ENCODE measurements at regions not wholly inside any gene's neighbourhood (a gene's known extent, or its start where the extent isn't known, plus 50 kb on each side); places are given as distances from the start of the nearest gene placed in this dataset.
"Not testable (repeated sequence)": the region's sequence is repeated elsewhere in the genome, so short reads cannot be mapped to it uniquely, and the experiment has no call there.

DNA sequence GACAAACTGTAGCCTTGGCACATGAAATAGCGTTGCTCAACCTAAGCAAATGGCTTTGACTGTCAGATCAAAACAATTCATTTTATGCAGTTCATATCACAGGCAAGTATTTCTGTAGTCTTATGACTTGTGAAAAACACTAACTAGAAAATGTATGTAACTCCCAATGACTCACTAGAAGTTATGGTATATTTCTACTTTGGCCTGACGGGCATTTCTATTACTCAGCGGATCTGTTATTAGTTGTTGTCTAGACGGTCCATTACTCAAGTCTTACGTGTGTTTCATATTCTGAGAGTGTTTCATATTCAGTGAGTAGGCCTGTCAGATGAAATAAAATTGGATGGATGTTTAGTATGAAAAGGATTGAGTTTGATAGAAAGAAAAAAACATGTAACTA, 880.9 kb downstream of the PRIM2 start:
- Mint-ChIP-seq H3K9me3 (no peaks in the 10 kb centered on the region), H3K4me3 (no peak overlapping the region), H3K36me3 (ENCODE audit: insufficient read depth) (peaks cover 1% of the 10 kb centered on the region), H3K4me1 (no peaks in the 10 kb centered on the region), H3K27me3 (no peaks in the 10 kb centered on the region), H3K27ac (ENCODE audit: low read depth) (no peak overlapping the region)
- DNase-seq (ENCODE audit: low spot score in 2 of 2) (no peak), ATAC-seq (replicated peaks; ENCODE audit: extremely low read depth, poor library complexity, severe bottlenecking) (no peak)

DNA sequence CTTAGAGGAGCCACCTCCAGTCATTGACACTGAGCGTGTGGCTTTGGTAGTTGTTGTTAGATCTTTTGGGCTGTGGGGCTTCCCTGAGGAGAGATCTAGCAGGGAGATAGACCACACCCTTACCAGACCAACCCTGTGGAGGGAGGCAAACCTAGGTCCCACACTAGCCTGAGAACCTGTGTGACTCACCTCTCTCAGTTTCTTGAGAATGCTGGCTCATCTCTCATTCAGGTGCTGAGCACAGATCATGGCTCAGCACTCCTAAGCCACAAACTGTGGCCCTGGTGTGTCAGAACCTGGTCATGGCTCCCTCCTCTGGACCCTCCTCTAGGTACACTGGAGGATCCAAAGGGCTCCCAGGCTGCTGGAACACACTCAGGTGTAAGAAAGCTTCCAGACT, 919.7 kb downstream of the PRIM2 start:
- peaks cover 13% of the 10 kb centered on the region for H3K9me3 Mint-ChIP-seq
- H3K4me1 Mint-ChIP-seq; H3K27ac Mint-ChIP-seq (ENCODE audit: low read depth); DNase-seq (ENCODE audit: low spot score in 2 of 2); H3K36me3 Mint-ChIP-seq (ENCODE audit: insufficient read depth); H3K27me3 Mint-ChIP-seq; ATAC-seq (replicated peaks; ENCODE audit: extremely low read depth, poor library complexity, severe bottlenecking); H3K4me3 Mint-ChIP-seq: not testable (repeated sequence)

DNA sequence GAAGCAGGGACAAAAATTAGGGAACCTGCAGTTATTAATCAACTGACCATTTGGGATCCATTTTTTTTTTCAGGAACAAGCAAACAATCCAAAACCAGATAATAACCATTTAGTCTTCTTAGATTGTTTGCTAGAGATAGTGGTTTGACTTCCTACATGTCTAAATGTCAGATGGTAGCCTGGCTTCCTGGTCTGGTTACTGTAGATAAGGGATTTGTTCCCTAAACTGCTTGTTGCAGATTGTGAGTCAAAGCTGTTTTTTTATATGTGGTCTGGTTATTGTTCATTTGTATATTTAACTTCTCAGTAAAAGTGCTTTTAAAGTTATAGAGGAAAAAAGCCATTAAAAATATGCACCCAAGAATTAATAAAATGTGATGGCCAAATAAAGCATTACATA, 921.0 kb downstream of the PRIM2 start:
- ATAC-seq (replicated peaks; ENCODE audit: extremely low read depth, poor library complexity, severe bottlenecking) = not testable (repeated sequence)

DNA sequence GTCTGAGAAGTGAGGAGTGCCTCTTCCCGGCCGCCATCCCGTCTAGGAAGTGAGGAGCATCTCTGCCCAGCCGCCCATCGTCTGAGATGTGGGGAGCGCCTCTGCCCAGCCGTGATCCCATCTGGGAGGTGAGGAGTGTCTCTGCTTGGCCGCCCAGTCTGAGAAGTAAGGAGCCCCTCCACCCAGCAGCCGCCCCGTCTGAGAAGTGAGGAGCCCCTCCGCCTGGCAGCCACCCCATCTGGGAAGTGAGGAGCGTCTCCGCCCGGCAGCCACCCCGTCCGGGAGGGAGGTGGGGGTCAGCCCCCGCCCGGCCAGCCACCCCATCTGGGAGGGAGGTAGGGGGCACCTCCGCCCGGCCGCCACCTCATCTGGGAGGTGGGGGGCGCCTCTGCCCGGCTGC, 940.2 kb downstream of the PRIM2 start:
- H3K36me3 Mint-ChIP-seq (ENCODE audit: insufficient read depth); H3K27ac Mint-ChIP-seq (ENCODE audit: low read depth); ATAC-seq (replicated peaks; ENCODE audit: extremely low read depth, poor library complexity, severe bottlenecking); H3K4me1 Mint-ChIP-seq; H3K4me3 Mint-ChIP-seq; DNase-seq (ENCODE audit: low spot score in 2 of 2); H3K27me3 Mint-ChIP-seq: not testable (repeated sequence)
- H3K9me3 Mint-ChIP-seq = peaks cover 21% of the 10 kb centered on the region

More for the DNA sequence above, 921.0 kb downstream of the PRIM2 start:
- H3K36me3 Mint-ChIP-seq (ENCODE audit: insufficient read depth); H3K27ac Mint-ChIP-seq (ENCODE audit: low read depth); DNase-seq (ENCODE audit: low spot score in 2 of 2); H3K9me3 Mint-ChIP-seq; H3K27me3 Mint-ChIP-seq; H3K4me1 Mint-ChIP-seq; H3K4me3 Mint-ChIP-seq: not testable (repeated sequence)

DNA sequence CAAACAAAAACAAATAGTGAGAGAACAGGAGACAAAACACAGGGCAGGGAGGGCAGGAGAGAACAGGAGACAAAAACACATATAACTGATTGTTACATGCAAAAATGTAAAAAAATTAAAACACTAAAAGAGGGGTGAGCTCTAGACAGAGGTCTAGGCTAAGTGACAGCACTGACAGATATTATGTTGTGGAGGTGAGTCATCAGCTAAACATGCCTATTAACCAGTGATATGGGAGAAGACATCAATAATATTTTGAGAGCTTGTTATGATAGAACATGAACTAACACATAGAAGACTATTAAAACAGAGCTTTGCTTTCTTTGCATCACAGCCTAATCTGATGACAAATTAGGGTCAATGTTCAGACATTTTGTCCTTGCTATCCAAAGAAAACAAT, 972.7 kb downstream of the PRIM2 start:
- ATAC-seq (replicated peaks; ENCODE audit: extremely low read depth, poor library complexity, severe bottlenecking) (no peak), DNase-seq (ENCODE audit: low spot score in 2 of 2) (no peak)
- H3K27me3 Mint-ChIP-seq = no peaks in the 10 kb centered on the region
- no peaks in the 10 kb centered on the region for H3K4me1 Mint-ChIP-seq
- no peak overlapping the region for H3K27ac Mint-ChIP-seq (ENCODE audit: low read depth)
- H3K9me3 Mint-ChIP-seq = peaks cover 27% of the 10 kb centered on the region
- H3K36me3 Mint-ChIP-seq (ENCODE audit: insufficient read depth) = no peaks in the 10 kb centered on the region
- H3K4me3 Mint-ChIP-seq = no peak overlapping the region

DNA sequence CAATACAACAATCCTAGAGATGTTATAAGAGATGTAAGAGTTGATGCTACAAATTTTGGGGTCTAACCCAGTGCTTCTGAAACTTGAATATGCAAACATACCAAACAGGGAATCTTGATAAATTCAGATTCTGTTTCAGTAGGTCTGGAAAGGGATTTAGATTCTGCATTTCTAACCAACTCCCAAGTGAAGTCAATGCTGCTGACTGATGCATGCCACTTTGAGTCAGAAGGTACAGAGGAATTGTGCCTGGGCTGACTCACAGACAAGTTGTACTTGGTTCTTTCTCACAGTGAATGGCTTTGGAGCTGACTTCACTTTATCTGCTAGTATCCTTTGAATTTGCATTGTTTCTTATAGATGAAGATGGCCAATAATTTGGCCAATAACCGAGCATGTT, 973.9 kb downstream of the PRIM2 start:
- not testable (repeated sequence) for H3K27ac Mint-ChIP-seq (ENCODE audit: low read depth); H3K4me3 Mint-ChIP-seq; H3K27me3 Mint-ChIP-seq; H3K4me1 Mint-ChIP-seq; ATAC-seq (replicated peaks; ENCODE audit: extremely low read depth, poor library complexity, severe bottlenecking); DNase-seq (ENCODE audit: low spot score in 2 of 2); H3K36me3 Mint-ChIP-seq (ENCODE audit: insufficient read depth)
- H3K9me3 Mint-ChIP-seq = peaks cover 27% of the 10 kb centered on the region

DNA sequence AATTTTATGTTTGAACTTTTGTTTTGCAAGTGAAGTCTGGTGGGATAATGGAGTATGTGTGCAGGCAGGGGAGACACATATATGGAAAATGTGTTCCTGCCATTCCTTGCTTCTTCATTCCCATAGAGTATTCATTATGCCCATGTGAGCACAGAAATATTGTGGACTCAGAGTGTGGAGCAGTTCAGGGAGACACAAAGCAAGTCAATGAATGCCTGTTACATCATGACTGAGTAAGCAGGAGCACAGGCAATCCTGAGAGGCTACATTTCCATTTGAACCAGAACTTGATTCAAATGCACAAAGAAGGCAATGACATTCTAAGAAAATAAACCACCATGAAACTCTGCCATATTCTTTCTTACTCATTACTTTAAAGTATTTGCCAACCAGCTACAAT, 990.5 kb downstream of the PRIM2 start:
- DNase-seq (ENCODE audit: low spot score in 2 of 2); H3K27me3 Mint-ChIP-seq; ATAC-seq (replicated peaks; ENCODE audit: extremely low read depth, poor library complexity, severe bottlenecking); H3K27ac Mint-ChIP-seq (ENCODE audit: low read depth); H3K4me3 Mint-ChIP-seq; H3K36me3 Mint-ChIP-seq (ENCODE audit: insufficient read depth); H3K4me1 Mint-ChIP-seq; H3K9me3 Mint-ChIP-seq: not testable (repeated sequence)

DNA sequence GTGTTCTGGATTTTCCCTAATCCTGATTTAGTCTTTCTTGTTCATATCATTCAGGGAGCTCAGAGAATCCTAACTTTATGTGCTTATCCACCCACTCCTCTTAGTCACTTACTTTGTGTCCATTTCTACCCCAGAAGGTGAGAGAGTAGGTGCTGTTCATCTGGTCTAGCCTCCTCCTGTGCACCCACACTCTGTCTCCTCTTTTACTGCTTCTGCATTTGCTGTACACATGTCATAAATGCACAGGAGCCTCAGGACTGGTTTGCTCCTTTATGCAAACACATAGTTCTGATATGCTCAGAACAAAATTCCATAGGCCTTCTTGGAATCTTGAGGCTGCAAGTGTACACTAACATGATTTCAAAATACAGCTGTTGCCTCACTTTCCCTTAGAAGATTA, 1014.7 kb downstream of the PRIM2 start:
- not testable (repeated sequence) for H3K4me1 Mint-ChIP-seq; H3K27ac Mint-ChIP-seq (ENCODE audit: low read depth); DNase-seq (ENCODE audit: low spot score in 2 of 2); H3K36me3 Mint-ChIP-seq (ENCODE audit: insufficient read depth); ATAC-seq (replicated peaks; ENCODE audit: extremely low read depth, poor library complexity, severe bottlenecking); H3K4me3 Mint-ChIP-seq; H3K27me3 Mint-ChIP-seq
- peaks cover 25% of the 10 kb centered on the region for H3K9me3 Mint-ChIP-seq

DNA sequence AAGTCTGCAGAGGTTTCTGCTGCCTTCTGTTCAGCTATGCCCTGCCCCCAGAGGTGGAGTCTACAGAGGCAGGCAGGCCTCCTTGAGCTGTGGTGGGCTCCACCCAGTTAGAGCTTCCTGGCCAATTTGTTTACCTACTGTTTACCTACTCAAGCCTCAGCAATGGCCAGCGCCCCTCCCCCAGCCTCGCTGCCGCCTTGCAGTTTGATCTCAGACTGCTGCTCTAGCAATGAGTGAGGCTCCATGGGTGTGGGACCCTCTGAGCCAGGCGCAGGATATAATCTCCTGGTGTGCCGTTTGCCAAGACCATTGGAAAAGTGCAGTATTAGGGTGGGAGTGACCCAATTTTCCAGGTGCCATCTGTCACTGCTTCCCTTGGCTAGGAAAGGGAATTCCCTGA, 1024.9 kb downstream of the PRIM2 start:
- H3K27ac Mint-ChIP-seq (ENCODE audit: low read depth); H3K36me3 Mint-ChIP-seq (ENCODE audit: insufficient read depth); H3K27me3 Mint-ChIP-seq; ATAC-seq (replicated peaks; ENCODE audit: extremely low read depth, poor library complexity, severe bottlenecking); DNase-seq (ENCODE audit: low spot score in 2 of 2); H3K4me3 Mint-ChIP-seq; H3K4me1 Mint-ChIP-seq: not testable (repeated sequence)
- peaks cover 15% of the 10 kb centered on the region for H3K9me3 Mint-ChIP-seq

DNA sequence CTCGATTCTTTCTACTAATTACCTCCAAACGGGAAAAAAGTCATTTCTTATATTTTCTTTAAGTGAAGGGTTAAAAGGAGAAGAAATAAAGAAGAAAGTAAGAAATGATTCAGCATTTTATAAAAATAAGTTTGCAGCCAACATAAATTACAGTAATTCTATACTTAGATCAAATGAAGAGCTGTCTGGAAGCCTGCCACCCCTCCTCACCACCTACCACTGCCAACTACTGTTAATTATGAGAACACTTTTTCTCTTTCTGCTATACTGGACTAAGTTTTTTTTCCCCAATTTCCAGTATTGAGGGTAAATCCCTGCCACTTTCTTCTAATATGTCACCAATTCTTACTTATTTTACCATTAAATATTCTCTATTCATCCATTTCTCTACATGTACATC, 1030.1 kb downstream of the PRIM2 start:
- not testable (repeated sequence) for H3K27me3 Mint-ChIP-seq; H3K9me3 Mint-ChIP-seq; H3K4me1 Mint-ChIP-seq; ATAC-seq (replicated peaks; ENCODE audit: extremely low read depth, poor library complexity, severe bottlenecking); H3K4me3 Mint-ChIP-seq; DNase-seq (ENCODE audit: low spot score in 2 of 2); H3K27ac Mint-ChIP-seq (ENCODE audit: low read depth); H3K36me3 Mint-ChIP-seq (ENCODE audit: insufficient read depth)

DNA sequence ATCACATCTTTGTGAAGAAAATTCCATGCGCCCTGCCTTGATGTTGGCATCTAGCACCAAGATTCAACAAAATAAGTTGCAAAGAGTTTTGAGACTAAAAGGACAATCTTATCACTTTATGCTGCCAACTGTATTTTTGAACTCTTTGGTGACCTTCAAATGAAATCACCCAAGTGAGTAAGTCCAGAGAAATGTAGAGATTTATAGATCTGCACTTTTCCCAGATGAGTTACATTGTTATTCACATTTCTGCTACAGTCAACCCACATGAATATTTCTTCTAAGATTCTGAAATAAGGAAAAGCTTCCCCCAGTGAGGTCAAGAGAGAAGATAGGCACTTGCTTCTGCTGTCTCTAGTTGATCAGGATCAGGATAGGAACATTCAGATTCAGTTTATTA, 1034.2 kb downstream of the PRIM2 start:
- not testable (repeated sequence) for H3K27me3 Mint-ChIP-seq, H3K4me3 Mint-ChIP-seq

DNA sequence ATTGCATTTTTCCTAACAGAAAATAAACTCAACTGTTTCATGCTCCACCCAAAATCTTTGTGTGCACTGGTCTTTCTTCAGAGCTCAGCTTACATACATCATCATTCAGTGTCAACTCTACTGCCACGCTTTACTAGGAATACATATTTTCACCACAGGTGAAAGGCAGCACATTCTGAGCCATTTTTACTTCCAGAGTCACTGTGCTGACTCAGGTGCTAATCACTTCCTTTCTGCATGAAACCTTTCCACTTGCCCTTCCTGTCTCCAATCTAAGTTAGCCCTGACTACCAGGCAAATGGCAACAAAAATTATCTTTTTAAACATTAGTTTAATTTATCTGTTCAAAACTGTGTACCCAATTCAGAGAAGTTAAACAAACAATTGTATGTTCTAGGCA, 1041.0 kb downstream of the PRIM2 start:
- not testable (repeated sequence) for H3K27me3 Mint-ChIP-seq; H3K36me3 Mint-ChIP-seq (ENCODE audit: insufficient read depth); H3K4me1 Mint-ChIP-seq; H3K27ac Mint-ChIP-seq (ENCODE audit: low read depth); H3K4me3 Mint-ChIP-seq; ATAC-seq (replicated peaks; ENCODE audit: extremely low read depth, poor library complexity, severe bottlenecking); DNase-seq (ENCODE audit: low spot score in 2 of 2); H3K9me3 Mint-ChIP-seq

More for the DNA sequence above, 1034.2 kb downstream of the PRIM2 start:
- peaks cover 14% of the 10 kb centered on the region for H3K9me3 Mint-ChIP-seq
- not testable (repeated sequence) for H3K36me3 Mint-ChIP-seq (ENCODE audit: insufficient read depth); H3K4me1 Mint-ChIP-seq; DNase-seq (ENCODE audit: low spot score in 2 of 2); H3K27ac Mint-ChIP-seq (ENCODE audit: low read depth); ATAC-seq (replicated peaks; ENCODE audit: extremely low read depth, poor library complexity, severe bottlenecking)

DNA sequence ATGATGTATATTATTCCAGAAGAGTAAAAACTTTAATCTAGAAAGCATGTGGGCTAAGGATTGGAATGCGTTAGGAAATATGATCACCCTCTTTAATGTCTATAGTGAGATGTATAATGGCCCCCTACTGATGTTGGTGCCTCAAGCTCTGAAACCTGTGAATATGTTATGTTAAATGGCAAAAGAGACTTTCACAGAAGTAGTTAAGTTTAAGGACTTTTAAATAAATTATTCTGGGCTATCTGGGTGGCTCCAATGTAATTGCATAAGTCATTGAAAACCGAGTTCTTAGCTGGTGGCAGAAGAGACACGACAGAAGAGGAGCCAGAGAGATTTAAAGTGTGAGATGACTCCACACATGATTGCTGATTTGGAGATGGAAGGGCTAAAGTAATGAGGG, 1048.4 kb downstream of the PRIM2 start:
- not testable (repeated sequence) for H3K36me3 Mint-ChIP-seq (ENCODE audit: insufficient read depth); H3K27ac Mint-ChIP-seq (ENCODE audit: low read depth); H3K4me3 Mint-ChIP-seq; DNase-seq (ENCODE audit: low spot score in 2 of 2); ATAC-seq (replicated peaks; ENCODE audit: extremely low read depth, poor library complexity, severe bottlenecking); H3K4me1 Mint-ChIP-seq; H3K27me3 Mint-ChIP-seq
- H3K9me3 Mint-ChIP-seq = peaks cover 21% of the 10 kb centered on the region

DNA sequence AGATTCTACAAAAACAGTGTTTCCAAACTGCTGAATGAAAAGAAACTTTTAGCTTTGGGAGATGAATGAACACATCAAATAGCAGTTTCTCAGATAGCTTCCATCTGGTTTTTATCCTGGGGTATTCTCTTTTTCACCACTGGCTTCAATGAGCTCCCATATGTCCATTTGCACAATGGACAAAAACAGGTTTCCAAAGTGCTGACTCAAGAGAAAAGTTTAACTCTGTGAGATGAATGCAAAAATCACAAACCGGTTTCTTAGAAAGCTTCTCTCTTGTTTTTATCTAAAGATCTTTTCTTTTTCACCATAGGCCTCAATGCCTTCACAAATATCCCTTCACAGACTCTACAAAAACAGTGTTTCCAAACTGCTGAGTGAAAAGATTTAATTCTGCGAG, 1089.2 kb downstream of the PRIM2 start:
- not testable (repeated sequence) for H3K4me1 Mint-ChIP-seq; H3K36me3 Mint-ChIP-seq (ENCODE audit: insufficient read depth); H3K4me3 Mint-ChIP-seq; ATAC-seq (replicated peaks; ENCODE audit: extremely low read depth, poor library complexity, severe bottlenecking); H3K9me3 Mint-ChIP-seq; H3K27me3 Mint-ChIP-seq; H3K27ac Mint-ChIP-seq (ENCODE audit: low read depth); DNase-seq (ENCODE audit: low spot score in 2 of 2)
